IMR-90 (cell line): ENCODE measurements at regions not wholly inside any gene's neighbourhood (a gene's known extent, or its start where the extent isn't known, plus 50 kb on each side); places are given as distances from the start of the nearest gene placed in this dataset.

Experiments used
- ATAC-seq: fragments of 200-7000 bp; cut with Tn5 transposase; 2 replicates; pipeline ENCODE4 v1.9.1; 2020; ENCODE audit warnings: low read depth, mild to moderate bottlenecking, moderate library complexity
- BruUV-seq: library from RNA; stranded (reverse); fragments of 400-500 nt; replicated peaks from 2 replicates; lab custom pipeline; 2021; lab: Mats Ljungman, UMichigan
- CTCF ChIA-PET: fragments of 300-600 bp; formaldehyde crosslinking; extraction: SDS; loops from one replicate; lab custom pipeline; 2021; ENCODE audit warnings: antibody characterized with exemption; lab: Yijun Ruan, JAX
- POLR2A ChIA-PET: fragments of 300-600 bp; sonication (Branson Sonifier 250); formaldehyde crosslinking; loops from one replicate; lab custom pipeline; 2022; ENCODE audit warnings: antibody characterized with exemption; ENCODE audit not compliant: unreplicated experiment; lab: Charles Lee
- DNase-seq: peaks from one replicate; pipeline ENCODE4 v3.0.0; 2013
- H2AFZ ChIP-seq: replicated peaks from 2 replicates; pipeline ENCODE3; 2013; ENCODE audit warnings: low read length, mild to moderate bottlenecking; ENCODE audit not compliant: poor library complexity
- H2AK5ac ChIP-seq: 2 replicates; pipeline ENCODE4 v1.6.1; 2013; ENCODE audit warnings: low read depth, low read length, inconsistent platforms
- H2AK9ac ChIP-seq: replicated peaks from 2 replicates; pipeline ENCODE3; 2013; ENCODE audit warnings: mild to moderate bottlenecking, low read depth, low read length, moderate library complexity; ENCODE audit not compliant: poor library complexity
- H2BK120ac ChIP-seq: 2 replicates; pipeline ENCODE4 v1.6.1; 2013; ENCODE audit warnings: low read depth, low read length, inconsistent platforms
- H2BK15ac ChIP-seq: 3 replicates; pipeline ENCODE4 v1.6.1; 2013; ENCODE audit warnings: low read depth, low read length, inconsistent platforms
- H2BK20ac ChIP-seq: 2 replicates; pipeline ENCODE4 v1.6.1; 2013; ENCODE audit warnings: low read depth, mild to moderate bottlenecking, inconsistent platforms, low read length, moderate library complexity
- H2BK5ac ChIP-seq: 2 replicates; pipeline ENCODE4 v1.6.1; 2013; ENCODE audit warnings: mild to moderate bottlenecking, low read depth, low read length, inconsistent platforms; ENCODE audit not compliant: poor library complexity, severe bottlenecking
- H3K14ac ChIP-seq: replicated peaks from 2 replicates; pipeline ENCODE4 v1.6.1; 2013; ENCODE audit warnings: low read depth, low read length, inconsistent platforms
- H3K18ac ChIP-seq: 2 replicates; pipeline ENCODE4 v1.6.1; 2013; ENCODE audit warnings: low read depth, low read length, control low read depth
- H3K23ac ChIP-seq: 2 replicates; pipeline ENCODE4 v1.6.1; 2013; ENCODE audit warnings: low read depth, low read length, inconsistent platforms
- H3K27ac ChIP-seq: 2 replicates; pipeline ENCODE4 v1.5.1; 2013; ENCODE audit warnings: mild to moderate bottlenecking, control low read depth, low read length; ENCODE audit not compliant: insufficient read depth
- H3K27me3 ChIP-seq: 2 replicates; pipeline ENCODE4 v1.6.1; 2013; ENCODE audit warnings: low read length; ENCODE audit not compliant: control insufficient read depth, insufficient read depth
- H3K36me3 ChIP-seq: 2 replicates; pipeline ENCODE4 v1.6.1; 2013; ENCODE audit warnings: low read length, mixed read lengths; ENCODE audit not compliant: control insufficient read depth, insufficient read depth
- H3K4ac ChIP-seq: 2 replicates; pipeline ENCODE4 v1.6.1; 2013; ENCODE audit warnings: low read depth, low read length, inconsistent platforms
- H3K4me1 ChIP-seq: 2 replicates; pipeline ENCODE4 v1.6.1; 2013; ENCODE audit warnings: low read length, mixed read lengths; ENCODE audit not compliant: control insufficient read depth, insufficient read depth
- H3K4me2 ChIP-seq: 2 replicates; pipeline ENCODE4 v1.6.1; 2013; ENCODE audit warnings: low read depth, mild to moderate bottlenecking, control low read depth, low read length, moderate library complexity
- H3K4me3 ChIP-seq: 2 replicates; pipeline ENCODE4 v1.5.1; 2013; ENCODE audit warnings: low read depth, mild to moderate bottlenecking, control low read depth, low read length, moderate library complexity; ENCODE audit not compliant: insufficient read depth
- H3K56ac ChIP-seq: 2 replicates; pipeline ENCODE4 v1.6.1; 2013; ENCODE audit warnings: low read length, inconsistent platforms; ENCODE audit not compliant: insufficient read depth; ENCODE audit errors: extremely low read depth
- H3K79me1 ChIP-seq, 2 experiments: 2 replicates each; pipeline ENCODE4 v1.6.1; 2013; ENCODE audit warnings: low read length in 2 of 2, inconsistent platforms in 1 of 2, low read depth in 1 of 2
- H3K9ac ChIP-seq: 2 replicates; pipeline ENCODE4 v1.6.1; 2013; ENCODE audit warnings: low read depth, low read length, control low read depth
- H3K9me1 ChIP-seq: 2 replicates; pipeline ENCODE4 v1.6.1; 2013; ENCODE audit warnings: low read length, inconsistent platforms; ENCODE audit not compliant: insufficient read depth
- H3K9me3 ChIP-seq: 2 replicates; pipeline ENCODE4 v1.6.1; 2013; ENCODE audit warnings: low read length; ENCODE audit not compliant: control insufficient read depth, insufficient read depth
- H4K20me1 ChIP-seq: 2 replicates; pipeline ENCODE4 v1.6.1; 2013; ENCODE audit warnings: low read length, inconsistent platforms; ENCODE audit not compliant: insufficient read depth
- H4K5ac ChIP-seq: 2 replicates; pipeline ENCODE4 v1.6.1; 2013; ENCODE audit warnings: mild to moderate bottlenecking, low read depth, low read length, control low read depth
- H4K8ac ChIP-seq, 2 experiments: 2 replicates each; pipeline ENCODE4 v1.6.1; 2013; ENCODE audit warnings: low read depth in 2 of 2, low read length in 2 of 2, control low read depth in 1 of 2, inconsistent platforms in 1 of 2
- H4K91ac ChIP-seq: 2 replicates; pipeline ENCODE4 v1.6.1; 2013; ENCODE audit warnings: low read depth, low read length, inconsistent platforms; ENCODE audit not compliant: insufficient read depth
- CEBPB ChIP-seq: IDR thresholded peaks from 2 replicates; pipeline ENCODE4 v1.6.1; 2012; ENCODE audit warnings: low read depth, low read length, improper control_type of control experiment
- CTCF ChIP-seq: conservative IDR thresholded peaks from 2 replicates; pipeline ENCODE4 v1.5.1; 2012; ENCODE audit warnings: mild to moderate bottlenecking, low read depth, low read length, improper control_type of control experiment
- MAFK ChIP-seq: IDR thresholded peaks from 2 replicates; pipeline ENCODE4 v1.6.1; 2012; ENCODE audit warnings: low read depth, low read length, improper control_type of control experiment
- MAZ ChIP-seq: IDR thresholded peaks from 2 replicates; pipeline ENCODE4 v1.6.1; 2012; ENCODE audit warnings: low read depth, mild to moderate bottlenecking, low read length, improper control_type of control experiment, moderate library complexity, borderline replicate concordance
- NFE2L2 ChIP-seq: fragments of 150-350 bp; IDR thresholded peaks from 2 replicates; pipeline ENCODE4 v1.6.1; 2016; ENCODE audit warnings: low read depth, mild to moderate bottlenecking, low read length
- POLR2A ChIP-seq: IDR thresholded peaks from 2 replicates; pipeline ENCODE4 v1.6.1; 2012; ENCODE audit warnings: mild to moderate bottlenecking, low read depth, low read length
- RCOR1 ChIP-seq: IDR thresholded peaks from 2 replicates; pipeline ENCODE4 v1.6.1; 2012; ENCODE audit warnings: mild to moderate bottlenecking, low read length, improper control_type of control experiment; ENCODE audit not compliant: insufficient replicate concordance
- USF2 ChIP-seq: fragments of 150-350 bp; IDR thresholded peaks from 2 replicates; pipeline ENCODE4 v1.6.1; 2017; ENCODE audit warnings: mild to moderate bottlenecking, antibody characterized with exemption, low read length, low read depth
- WGBS, 2 experiments: methylation state at CpG; one replicate each; pipeline versions ENCODE4 v1.1.5 to v1.1.7; 2013; ENCODE audit warnings: missing lambda C conversion rate in 2 of 2; ENCODE audit not compliant: insufficient read length in 1 of 2; ENCODE audit errors: extremely low coverage in 2 of 2; 5-methylcytosine and 5-hydroxymethylcytosine counted together
- dilution Hi-C: fragments of 300-500 bp; cut with HindIII; formaldehyde crosslinking; loops from one replicate; pipeline ENCODE4 v1.14.3; 2018; ENCODE audit warnings: low sequenced_read_pairs; ENCODE audit not compliant: unreplicated experiment
- in situ Hi-C: fragments of 300-500 bp; cut with MboI; formaldehyde crosslinking; loops from 3 replicates; pipeline ENCODE4 v1.14.3; 2019; ENCODE audit warnings: low sequenced_read_pairs, inconsistent platforms, mixed read lengths
- intact Hi-C: fragments of 100-400 bp; cut with micrococcal nuclease; formaldehyde crosslinking; loops from 2 replicates; pipeline ENCODE4 v1.10.0; 2022

GRCh38 chr2:58428096-58429013, 187.2 kb upstream of the FANCL start (continued):
- TF ChIP-seq POLR2A = no peak

GRCh38 chr2:58427572-58428095, 186.5 kb upstream of the FANCL start:
- H4K91ac ChIP-seq = no peak overlapping the region
- no peak overlapping the region for H2BK5ac ChIP-seq
- no peak overlapping the region; the same call in 1 of the 2 replicates for H3K23ac ChIP-seq
- H3K27ac ChIP-seq = no peak overlapping the region
- no peak overlapping the region for H3K56ac ChIP-seq
- no peak overlapping the region for H2AK5ac ChIP-seq
- no peak overlapping the region for H3K9ac ChIP-seq
- no TSS peak for BruUV-seq
- H2BK20ac ChIP-seq = no peak overlapping the region
- no peak overlapping the region for H2BK15ac ChIP-seq
- POLR2A ChIA-PET = no interaction called here
- TF ChIP-seq POLR2A (no peak), MAZ (no peak), CEBPB (no peak), NFE2L2 (no peak), RCOR1 (no peak), USF2 (no peak), CTCF (no peak), MAFK (no peak)
- no peak overlapping the region for H4K5ac ChIP-seq
- no peak overlapping the region for H3K14ac ChIP-seq
- no peaks in the 10 kb centered on the region for H3K4me1 ChIP-seq
- no peak overlapping the region for H3K18ac ChIP-seq
- 0% methylated on average over 10 of the region's 28 CpGs; no CpG with 5 or more reads in 1 of the 2 experiments for WGBS, 2 experiments
- no peaks in the 10 kb centered on the region for H3K79me1 ChIP-seq
- H3K9me3 ChIP-seq = no peaks in the 10 kb centered on the region
- ATAC-seq (peak; percentile 42; the same call in 1 of the 2 replicates), DNase-seq (peak; percentile 15)
- H3K9me1 ChIP-seq = no peaks in the 10 kb centered on the region
- dilution Hi-C loops = no loop called here
- no peaks in the 10 kb centered on the region for H3K36me3 ChIP-seq
- H3K27me3 ChIP-seq = peaks cover 7% of the 10 kb centered on the region
- in situ Hi-C loops = loop anchor here (25.0 kb wide), 1 partner anchor 290 kb away; no protein-coding TSS in a partner anchor
- intact Hi-C loops = no loop called here
- H3K4ac ChIP-seq = no peak overlapping the region
- H4K8ac ChIP-seq = no peak overlapping the region
- CTCF ChIA-PET = no interaction called here
- H3K4me3 ChIP-seq = peak overlapping the region; percentile 0; the same call in 1 of the 2 replicates
- H2BK120ac ChIP-seq = no peak overlapping the region
- H3K4me2 ChIP-seq = peak overlapping the region; percentile 69
- no peaks in the 10 kb centered on the region for H4K20me1 ChIP-seq
- no peak overlapping the region for H2AK9ac ChIP-seq
- peak overlapping the region; percentile 73 for H2AFZ ChIP-seq
